ENCODE measurements at regions not wholly inside any gene's neighbourhood (a gene's known extent, or its start where the extent isn't known, plus 50 kb on each side); places are given as distances from the start of the nearest gene placed in this dataset.

- TF ChIP-seq, protein P1, sequence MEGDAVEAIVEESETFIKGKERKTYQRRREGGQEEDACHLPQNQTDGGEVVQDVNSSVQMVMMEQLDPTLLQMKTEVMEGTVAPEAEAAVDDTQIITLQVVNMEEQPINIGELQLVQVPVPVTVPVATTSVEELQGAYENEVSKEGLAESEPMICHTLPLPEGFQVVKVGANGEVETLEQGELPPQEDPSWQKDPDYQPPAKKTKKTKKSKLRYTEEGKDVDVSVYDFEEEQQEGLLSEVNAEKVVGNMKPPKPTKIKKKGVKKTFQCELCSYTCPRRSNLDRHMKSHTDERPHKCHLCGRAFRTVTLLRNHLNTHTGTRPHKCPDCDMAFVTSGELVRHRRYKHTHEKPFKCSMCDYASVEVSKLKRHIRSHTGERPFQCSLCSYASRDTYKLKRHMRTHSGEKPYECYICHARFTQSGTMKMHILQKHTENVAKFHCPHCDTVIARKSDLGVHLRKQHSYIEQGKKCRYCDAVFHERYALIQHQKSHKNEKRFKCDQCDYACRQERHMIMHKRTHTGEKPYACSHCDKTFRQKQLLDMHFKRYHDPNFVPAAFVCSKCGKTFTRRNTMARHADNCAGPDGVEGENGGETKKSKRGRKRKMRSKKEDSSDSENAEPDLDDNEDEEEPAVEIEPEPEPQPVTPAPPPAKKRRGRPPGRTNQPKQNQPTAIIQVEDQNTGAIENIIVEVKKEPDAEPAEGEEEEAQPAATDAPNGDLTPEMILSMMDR (conservative IDR thresholded peaks at IDR 0.05) = no peak
- no peak overlapping the region for H3K27ac ChIP-seq
These were observed 961.6 kb downstream of the TBC1D22A start for GRCh38 chr22:47724030-47724429.

DNA sequence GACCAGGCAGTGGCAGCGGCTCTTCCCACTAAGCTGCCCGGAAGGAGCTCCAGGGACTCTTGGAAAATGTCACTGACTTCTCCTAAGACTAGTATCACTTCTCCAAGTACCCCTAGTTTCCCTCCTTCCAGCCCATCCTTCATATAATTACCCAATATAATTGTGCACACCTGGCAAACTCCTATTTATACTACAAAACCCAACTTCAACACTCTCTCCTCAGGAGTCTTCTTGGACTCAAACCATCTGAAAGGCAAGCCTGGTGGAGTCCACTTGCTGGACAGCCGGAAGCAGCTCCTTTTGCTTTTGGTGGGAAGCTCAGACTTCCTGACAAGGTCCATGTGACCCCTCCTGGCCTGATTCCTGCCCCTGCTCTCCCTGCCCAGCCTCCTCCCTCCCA is 955.9 kb downstream of the TBC1D22A start:
- H3K27ac ChIP-seq = no peak overlapping the region
- TF ChIP-seq, protein P1 (conservative IDR thresholded peaks at IDR 0.05) = no peak

DNA sequence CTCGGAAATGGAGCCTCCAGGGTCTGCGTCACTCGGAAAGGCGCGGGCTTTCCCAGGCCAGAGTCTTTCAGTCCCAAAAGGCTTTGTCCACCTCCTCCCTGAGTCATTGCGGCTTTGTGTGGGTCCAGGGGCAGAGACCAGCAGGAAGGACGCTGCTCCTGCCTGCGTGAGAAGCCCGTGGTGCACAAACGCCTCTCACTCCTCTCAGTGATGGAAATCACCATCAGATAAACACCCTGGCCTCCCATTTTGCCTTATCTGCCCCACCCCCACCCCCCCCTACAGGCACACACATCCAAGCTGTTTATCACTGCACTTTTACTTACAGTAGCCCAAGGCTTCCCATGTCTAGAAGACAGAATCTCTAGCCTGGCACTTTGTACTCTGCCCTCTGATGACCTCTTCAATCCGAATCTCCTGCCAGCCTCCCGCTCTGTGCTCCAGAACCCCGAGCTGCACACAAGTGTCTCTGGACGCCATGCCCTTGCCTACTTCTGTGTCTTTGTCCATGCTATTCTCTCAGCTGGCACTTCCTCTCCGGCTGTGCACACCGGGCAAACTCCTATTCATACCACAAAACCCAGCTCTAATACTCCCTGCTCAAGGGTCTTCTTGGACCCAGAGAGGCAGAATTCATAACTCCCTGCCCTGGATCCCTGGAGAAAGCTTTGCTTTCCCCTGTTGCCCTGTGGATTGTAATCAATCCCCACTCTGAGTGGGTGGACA is 954.6 kb downstream of the TBC1D22A start:
- TF ChIP-seq, protein P1 (conservative IDR thresholded peaks at IDR 0.05) = no peak
- H3K27ac ChIP-seq = no peak overlapping the region

DNA sequence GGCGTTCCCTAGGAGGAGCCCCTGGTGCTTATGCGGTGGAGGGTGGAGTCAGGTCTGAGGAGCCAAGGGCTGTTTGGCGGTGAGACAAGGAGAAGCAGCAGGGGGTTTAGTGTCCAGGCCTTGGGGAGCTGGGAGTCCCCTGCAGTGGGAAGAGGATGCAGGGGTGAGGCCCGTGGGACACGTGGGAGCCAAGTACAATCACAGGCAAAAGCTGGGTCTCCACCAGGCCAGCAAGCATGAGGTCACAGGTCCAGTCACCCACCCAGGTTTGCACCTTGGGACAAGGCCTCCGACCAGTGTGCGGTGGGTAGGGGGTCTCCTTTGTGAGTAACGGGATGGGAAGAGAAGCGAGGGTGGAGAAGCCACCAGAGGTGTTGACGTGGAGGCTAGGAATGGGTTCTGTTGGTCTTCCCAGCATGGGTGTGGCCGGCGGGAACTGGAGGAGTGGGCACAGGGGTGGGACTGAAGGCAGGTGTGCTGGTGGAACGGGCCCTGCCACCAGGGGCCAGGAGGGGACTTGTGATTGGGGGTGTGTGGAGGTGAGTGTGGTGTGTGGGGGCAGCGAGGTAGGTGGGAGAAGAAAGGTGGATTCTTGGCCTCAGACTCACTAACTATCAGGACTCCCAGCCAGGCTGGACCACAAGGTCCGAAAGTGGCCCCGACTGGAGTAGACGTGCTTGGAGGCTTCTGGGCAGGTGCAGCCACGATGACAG is 953.6 kb downstream of the TBC1D22A start:
- no peak overlapping the region for H3K27ac ChIP-seq
- TF ChIP-seq, protein P1 (conservative IDR thresholded peaks at IDR 0.05) = no peak

GRCh38 chr22:47713941-47714340 is 951.5 kb downstream of the TBC1D22A start:
- TF ChIP-seq, protein P1 (conservative IDR thresholded peaks at IDR 0.05) = no peak
- no peak overlapping the region for H3K27ac ChIP-seq

DNA sequence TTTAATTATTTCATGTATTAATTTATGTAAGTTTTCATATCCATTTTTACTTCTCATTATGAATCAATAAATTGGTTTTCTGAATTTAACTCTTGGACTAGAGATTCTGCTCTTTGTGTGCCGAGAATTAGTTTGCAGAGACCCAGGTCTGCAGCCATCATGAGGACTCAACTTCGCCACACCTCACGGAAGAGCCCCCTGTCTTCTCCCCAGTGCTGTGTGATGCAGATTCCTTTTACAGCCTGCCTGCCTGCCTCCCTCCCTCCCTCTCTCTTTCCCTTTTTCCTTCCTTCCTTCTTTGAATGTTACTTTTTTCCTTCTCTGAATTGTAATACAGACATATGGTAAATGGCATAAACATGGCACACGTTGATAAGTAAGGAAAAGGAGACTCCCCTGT is 947.7 kb downstream of the TBC1D22A start:
- TF ChIP-seq, protein P1 (conservative IDR thresholded peaks at IDR 0.05) = no peak
- H3K27ac ChIP-seq = no peak overlapping the region

DNA sequence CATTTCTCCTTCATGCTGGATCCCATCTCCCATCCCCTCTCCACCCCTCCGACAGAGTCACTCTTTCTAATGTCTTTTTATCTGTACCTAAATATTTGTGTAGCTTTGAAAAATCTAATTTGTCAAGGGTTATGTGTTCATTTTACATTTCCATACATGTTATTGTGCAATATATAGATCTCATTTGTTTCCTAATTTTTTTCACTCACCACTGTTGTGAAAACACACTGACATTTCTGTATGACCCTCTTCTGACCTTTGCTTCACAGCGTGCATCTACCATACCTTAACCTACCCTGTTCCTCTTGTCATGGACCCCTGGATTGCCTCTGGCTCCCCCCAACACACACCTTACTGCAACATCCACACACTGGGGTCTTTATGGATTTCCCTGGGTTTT is 942.9 kb downstream of the TBC1D22A start:
- no peak overlapping the region for H3K27ac ChIP-seq
- TF ChIP-seq, protein P1 (conservative IDR thresholded peaks at IDR 0.05) = no peak

All from VCaP (cell line).